ENCODE measurements at regions not wholly inside any gene's neighbourhood (a gene's known extent, or its start where the extent isn't known, plus 50 kb on each side); places are given as distances from the start of the nearest gene placed in this dataset.

DNA sequence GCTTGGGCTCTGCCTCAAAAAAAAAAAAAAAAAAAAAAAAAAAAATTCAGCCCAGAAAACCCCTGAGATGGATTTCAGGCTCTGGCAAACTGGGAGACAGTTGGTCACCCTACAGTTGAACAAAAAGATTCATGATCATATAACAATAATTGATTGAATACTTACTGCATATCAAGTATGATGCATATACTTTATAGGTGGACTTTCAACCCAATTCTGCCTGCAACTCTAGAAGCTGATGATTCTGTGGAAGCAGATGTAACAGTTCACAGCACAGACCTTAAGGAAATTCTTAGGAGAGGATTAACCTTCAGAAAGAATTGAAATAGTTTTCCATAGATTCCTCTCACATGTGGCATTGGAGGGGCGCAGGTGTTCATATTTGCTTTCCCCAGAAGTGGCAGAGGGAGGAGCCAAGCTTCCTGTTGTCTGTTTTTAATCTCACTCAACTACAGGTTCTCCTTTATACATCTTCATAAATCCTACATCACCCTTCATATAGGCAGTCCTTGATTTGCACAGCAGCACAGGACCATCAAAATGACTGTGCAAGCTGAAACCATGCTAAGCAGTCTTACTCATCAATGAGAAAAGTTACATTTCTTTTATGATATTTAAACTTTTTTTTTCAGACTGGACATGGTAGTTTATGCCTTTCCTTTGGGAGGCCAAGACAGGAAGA is 149.4 kb upstream of the KLF3 start:
- no peak overlapping the region for H3K4me3 ChIP-seq (ENCODE audit: low read length)
- H3K4me1 Mint-ChIP-seq: peaks cover 3% of the 10 kb centered on the region
- H3K27ac ChIP-seq (ENCODE audit: low read depth, low read length): no peak overlapping the region
- WGBS, 2 experiments (ENCODE audit: insufficient coverage in 1 of 2, insufficient read length in 1 of 2): 83 to 91% methylated on average over 1 of the region's 1 CpG
- H3K27me3 Mint-ChIP-seq (ENCODE audit: insufficient read depth): no peaks in the 10 kb centered on the region
- no peaks in the 10 kb centered on the region for H3K36me3 ChIP-seq (ENCODE audit: control insufficient read depth, insufficient read depth, low read length)
- no peaks in the 10 kb centered on the region for H3K4me1 ChIP-seq (ENCODE audit: control insufficient read depth, insufficient read depth, low read length)
- H3K36me3 Mint-ChIP-seq (ENCODE audit: low read depth): no peaks in the 10 kb centered on the region
- no peak overlapping the region for H3K9ac ChIP-seq (ENCODE audit: extremely low read depth, low read length, poor library complexity, severe bottlenecking)
- no peaks in the 10 kb centered on the region for H3K27me3 ChIP-seq (ENCODE audit: control insufficient read depth, insufficient read depth, low read length, poor library complexity, severe bottlenecking)
- no peak overlapping the region for H3K4me3 Mint-ChIP-seq
- no peaks in the 10 kb centered on the region for H3K9me3 Mint-ChIP-seq
- TF ChIP-seq, protein P1, sequence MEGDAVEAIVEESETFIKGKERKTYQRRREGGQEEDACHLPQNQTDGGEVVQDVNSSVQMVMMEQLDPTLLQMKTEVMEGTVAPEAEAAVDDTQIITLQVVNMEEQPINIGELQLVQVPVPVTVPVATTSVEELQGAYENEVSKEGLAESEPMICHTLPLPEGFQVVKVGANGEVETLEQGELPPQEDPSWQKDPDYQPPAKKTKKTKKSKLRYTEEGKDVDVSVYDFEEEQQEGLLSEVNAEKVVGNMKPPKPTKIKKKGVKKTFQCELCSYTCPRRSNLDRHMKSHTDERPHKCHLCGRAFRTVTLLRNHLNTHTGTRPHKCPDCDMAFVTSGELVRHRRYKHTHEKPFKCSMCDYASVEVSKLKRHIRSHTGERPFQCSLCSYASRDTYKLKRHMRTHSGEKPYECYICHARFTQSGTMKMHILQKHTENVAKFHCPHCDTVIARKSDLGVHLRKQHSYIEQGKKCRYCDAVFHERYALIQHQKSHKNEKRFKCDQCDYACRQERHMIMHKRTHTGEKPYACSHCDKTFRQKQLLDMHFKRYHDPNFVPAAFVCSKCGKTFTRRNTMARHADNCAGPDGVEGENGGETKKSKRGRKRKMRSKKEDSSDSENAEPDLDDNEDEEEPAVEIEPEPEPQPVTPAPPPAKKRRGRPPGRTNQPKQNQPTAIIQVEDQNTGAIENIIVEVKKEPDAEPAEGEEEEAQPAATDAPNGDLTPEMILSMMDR (conservative IDR thresholded peaks at IDR 0.05): no peak
- H3K27ac Mint-ChIP-seq: no peak overlapping the region
- DNase-seq: no peak
- no peaks in the 10 kb centered on the region for H3K9me3 ChIP-seq (ENCODE audit: control insufficient read depth, low read length)

GRCh38 chr4:38516190-38516589 is 147.8 kb upstream of the KLF3 start:
- TF ChIP-seq, protein P1 (conservative IDR thresholded peaks at IDR 0.05): no peak
- Histone ChIP-seq H3K27ac (ENCODE audit: low read depth, low read length) (no peak overlapping the region), H3K4me3 (ENCODE audit: low read length) (no peak overlapping the region), H3K36me3 (ENCODE audit: control insufficient read depth, insufficient read depth, low read length) (no peaks in the 10 kb centered on the region), H3K4me1 (ENCODE audit: control insufficient read depth, insufficient read depth, low read length) (no peaks in the 10 kb centered on the region), H3K9ac (ENCODE audit: extremely low read depth, low read length, poor library complexity, severe bottlenecking) (no peak overlapping the region), H3K27me3 (ENCODE audit: control insufficient read depth, insufficient read depth, low read length, poor library complexity, severe bottlenecking) (no peaks in the 10 kb centered on the region), H3K9me3 (ENCODE audit: control insufficient read depth, low read length) (no peaks in the 10 kb centered on the region)
- no peak for DNase-seq
- Mint-ChIP-seq H3K4me3 (no peak overlapping the region), H3K27ac (no peak overlapping the region), H3K36me3 (ENCODE audit: low read depth) (no peaks in the 10 kb centered on the region), H3K27me3 (ENCODE audit: insufficient read depth) (no peaks in the 10 kb centered on the region), H3K4me1 (peaks cover 3% of the 10 kb centered on the region), H3K9me3 (peaks cover 1% of the 10 kb centered on the region)
- 50 to 75% methylated on average over 1 to 2 of the region's 2 CpGs for WGBS, 2 experiments (ENCODE audit: insufficient coverage in 1 of 2, insufficient read length in 1 of 2)

DNA sequence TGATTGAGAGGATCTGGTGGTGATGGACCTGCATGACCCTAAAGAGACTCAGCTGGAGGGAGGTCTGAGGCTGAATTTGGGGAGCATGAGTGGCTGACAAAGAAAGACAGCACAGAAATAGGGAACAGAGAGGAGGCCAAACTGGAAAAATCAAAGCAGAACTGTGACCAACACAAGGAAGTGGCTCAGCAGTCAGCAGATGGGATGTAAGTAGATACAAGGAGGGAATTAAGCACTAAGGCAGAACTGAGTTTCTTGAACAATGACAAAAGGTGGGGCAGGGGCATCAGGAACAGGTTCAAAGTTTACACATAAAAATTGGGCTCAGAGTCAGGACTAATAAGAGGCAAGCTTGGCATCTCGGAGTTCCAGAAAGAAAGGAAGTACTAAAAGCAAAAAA is 144.3 kb upstream of the KLF3 start:
- Mint-ChIP-seq H3K27ac (no peak overlapping the region), H3K4me1 (no peaks in the 10 kb centered on the region), H3K4me3 (no peak overlapping the region), H3K36me3 (ENCODE audit: low read depth) (no peaks in the 10 kb centered on the region), H3K9me3 (peaks cover 1% of the 10 kb centered on the region), H3K27me3 (ENCODE audit: insufficient read depth) (no peaks in the 10 kb centered on the region)
- H3K27me3 ChIP-seq (ENCODE audit: control insufficient read depth, insufficient read depth, low read length, poor library complexity, severe bottlenecking): no peaks in the 10 kb centered on the region
- H3K4me1 ChIP-seq (ENCODE audit: control insufficient read depth, insufficient read depth, low read length): no peaks in the 10 kb centered on the region
- DNase-seq: no peak
- TF ChIP-seq, protein P1 (conservative IDR thresholded peaks at IDR 0.05): no peak
- no peak overlapping the region for H3K27ac ChIP-seq (ENCODE audit: low read depth, low read length)
- no peak overlapping the region for H3K9ac ChIP-seq (ENCODE audit: extremely low read depth, low read length, poor library complexity, severe bottlenecking)
- no peak overlapping the region for H3K4me3 ChIP-seq (ENCODE audit: low read length)
- H3K36me3 ChIP-seq (ENCODE audit: control insufficient read depth, insufficient read depth, low read length): no peaks in the 10 kb centered on the region
- WGBS, 2 experiments (ENCODE audit: insufficient coverage in 1 of 2, insufficient read length in 1 of 2): 91% methylated on average over 1 of the region's 1 CpG; no CpG with 5 or more reads in 1 of the 2 experiments
- H3K9me3 ChIP-seq (ENCODE audit: control insufficient read depth, low read length): no peaks in the 10 kb centered on the region

Measured in endodermal cell (in vitro differentiated cells).